Activated CD4-positive, alpha-beta T cell treated with anti-CD3 and anti-CD28 coated beads, Interleukin-2, amount 50 U/mL, for 48 hours (primary cell): ENCODE measurements at regions not wholly inside any gene's neighbourhood (a gene's known extent, or its start where the extent isn't known, plus 50 kb on each side); places are given as distances from the start of the nearest gene placed in this dataset.

Experiments
- DNase-seq, 2 experiments: peaks; one replicate each; pipeline ENCODE4 v3.0.0-alpha.2; 2020

DNA sequence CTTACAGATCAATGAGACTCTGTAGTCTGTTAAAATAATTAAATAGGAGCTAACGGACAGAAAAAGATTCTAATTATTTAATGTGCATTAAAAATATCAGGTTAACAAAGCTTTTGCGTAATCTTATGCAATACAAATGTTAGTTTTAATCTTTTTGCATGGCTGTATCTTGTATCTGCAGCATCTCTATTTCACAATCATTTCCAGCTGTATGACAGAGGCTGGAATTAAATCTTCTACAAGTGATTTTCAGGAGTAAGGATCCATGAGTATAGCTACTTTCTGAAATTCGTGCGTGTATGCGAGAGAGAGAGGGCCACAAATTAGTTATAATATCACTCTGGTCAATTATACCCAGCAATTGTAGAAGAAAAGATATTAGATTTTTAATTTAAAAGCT, 1446.8 kb downstream of the NCAM2 start:
- DNase-seq: no peak

DNA sequence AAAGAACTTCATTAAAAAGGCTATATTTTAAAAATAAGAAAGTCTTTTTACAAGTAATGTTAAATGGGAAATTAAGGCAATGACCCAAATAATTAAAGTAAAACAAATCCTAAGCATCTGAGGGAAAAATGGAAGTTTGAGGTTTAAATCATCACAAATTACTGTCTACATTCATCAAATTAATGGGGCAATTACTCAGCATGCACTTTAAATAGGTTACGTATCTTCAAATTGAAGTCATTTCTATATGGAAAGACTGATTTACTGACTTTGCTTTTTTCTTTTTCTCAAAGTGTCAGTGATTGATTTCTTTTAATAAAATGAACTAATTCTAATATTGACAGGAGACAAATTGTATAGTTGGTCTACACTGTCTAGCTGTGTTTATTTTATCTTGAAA, 1452.3 kb downstream of the NCAM2 start:
- no peak for DNase-seq

DNA sequence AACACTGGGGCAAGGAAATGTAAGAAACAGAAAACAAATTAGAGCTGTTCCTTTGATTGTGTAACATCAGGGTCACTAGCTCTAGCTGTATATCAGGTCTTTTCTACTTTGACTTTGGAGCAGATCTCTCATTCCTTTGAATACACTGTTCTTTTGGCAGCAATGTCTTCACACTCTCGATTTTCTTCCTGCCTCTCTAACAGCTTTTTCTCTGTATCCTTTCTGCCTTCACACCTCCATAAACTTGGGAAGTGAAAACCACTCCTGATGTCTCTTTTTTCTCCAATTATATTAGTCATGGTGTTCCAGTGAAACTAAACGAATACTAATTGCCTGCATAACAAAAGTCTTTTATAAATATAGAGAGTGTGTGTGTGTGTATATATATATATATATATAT, 1458.0 kb downstream of the NCAM2 start:
- DNase-seq: no peak

DNA sequence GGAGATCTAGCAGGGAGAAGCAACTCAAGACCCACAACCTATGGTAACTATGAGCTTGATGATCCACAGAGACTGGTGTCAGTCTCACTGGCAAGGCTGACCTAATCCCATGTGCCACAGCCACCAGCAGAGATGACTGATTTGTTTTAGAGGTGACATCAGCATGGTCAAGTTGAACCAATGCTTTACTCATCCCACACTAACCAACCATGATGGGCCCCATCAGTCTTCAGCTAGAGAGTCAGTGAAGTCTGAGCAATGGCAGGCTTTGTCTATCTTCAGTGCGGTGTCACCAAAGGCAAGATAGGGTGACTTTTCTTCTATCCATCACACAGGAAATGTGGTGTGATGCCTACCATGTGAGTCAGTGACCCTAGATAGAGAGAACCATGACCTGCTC, 1470.7 kb downstream of the NCAM2 start:
- DNase-seq: no peak

DNA sequence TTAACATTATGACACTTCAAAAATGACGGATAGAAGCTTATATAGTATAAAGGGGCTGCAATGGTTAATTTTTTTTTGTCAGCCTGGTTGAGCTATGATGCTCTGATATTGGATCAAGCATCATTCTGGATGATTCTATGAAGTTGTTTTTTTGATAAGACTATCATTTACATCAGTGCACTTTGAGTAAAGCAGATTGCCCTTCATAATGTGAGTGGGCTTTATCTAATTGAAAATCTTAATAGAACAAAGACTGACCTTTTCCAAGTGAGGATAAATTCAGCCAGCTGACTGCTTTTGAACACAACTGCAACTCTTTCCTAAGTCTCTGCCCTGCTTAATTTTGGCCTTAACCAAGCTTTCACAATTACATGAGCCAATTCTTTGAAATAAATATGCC, 1476.2 kb downstream of the NCAM2 start:
- DNase-seq: no peak

DNA sequence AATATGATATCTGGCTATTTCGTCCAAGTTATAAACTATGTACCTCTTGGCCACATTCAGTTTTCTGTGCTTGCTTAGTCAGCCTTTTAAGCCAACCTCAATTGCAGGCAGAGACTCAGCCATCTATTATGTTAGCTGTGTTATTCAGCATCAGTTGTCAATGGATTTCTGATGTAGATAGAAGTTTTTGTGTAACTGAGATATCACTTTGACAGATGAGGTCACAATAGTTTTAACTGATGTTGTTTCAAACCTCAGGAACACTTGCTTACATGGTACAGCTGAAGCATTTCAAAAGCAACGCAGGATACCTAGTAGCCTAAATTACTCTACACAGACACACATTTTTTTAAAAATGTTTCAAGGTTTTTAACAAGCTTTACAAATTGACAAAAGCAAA, 1478.0 kb downstream of the NCAM2 start:
- DNase-seq: no peak

DNA sequence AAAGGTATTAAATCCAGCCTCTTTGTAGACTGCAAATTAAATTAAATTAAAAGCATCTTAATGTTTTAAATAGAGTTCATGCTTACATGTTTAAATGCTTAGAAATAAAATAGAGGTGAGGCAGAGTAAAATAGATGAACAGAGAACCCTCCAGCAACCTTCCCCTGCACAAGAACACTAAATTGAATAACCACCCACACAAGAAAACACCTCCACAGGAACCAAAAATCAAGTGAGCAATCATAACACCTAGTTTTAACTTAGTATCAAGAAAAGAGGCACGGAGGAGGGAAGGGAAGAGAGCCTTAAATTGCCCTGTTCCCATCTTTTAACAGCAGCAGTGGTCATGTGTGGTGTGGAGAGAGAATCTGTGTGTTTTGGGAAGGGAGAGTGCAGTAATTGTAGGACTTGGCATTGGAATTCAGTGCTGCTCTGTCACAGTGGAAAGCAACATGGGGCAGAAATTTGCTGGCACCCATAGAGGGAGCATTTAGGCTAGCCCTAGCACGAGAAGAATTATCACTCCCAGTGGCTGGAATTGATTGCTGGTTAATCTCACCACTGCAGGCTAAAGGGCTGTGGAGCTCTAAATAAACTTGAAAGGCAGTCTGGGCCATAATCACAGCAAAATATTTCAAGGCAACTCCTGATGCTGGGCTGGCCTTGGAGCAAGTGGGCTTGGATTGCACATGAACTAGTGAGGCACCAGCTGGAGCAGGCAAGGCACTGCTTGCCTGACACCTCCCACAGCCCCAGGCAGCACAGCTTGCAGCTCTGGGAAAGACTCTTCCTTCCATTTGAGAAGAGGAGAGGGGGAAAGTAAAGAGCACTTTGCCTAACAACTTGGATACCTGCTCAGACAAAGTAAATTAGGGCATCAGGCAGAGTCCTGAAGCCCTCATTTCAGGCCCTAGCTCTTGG, 1478.8 kb downstream of the NCAM2 start:
- no peak for DNase-seq

DNA sequence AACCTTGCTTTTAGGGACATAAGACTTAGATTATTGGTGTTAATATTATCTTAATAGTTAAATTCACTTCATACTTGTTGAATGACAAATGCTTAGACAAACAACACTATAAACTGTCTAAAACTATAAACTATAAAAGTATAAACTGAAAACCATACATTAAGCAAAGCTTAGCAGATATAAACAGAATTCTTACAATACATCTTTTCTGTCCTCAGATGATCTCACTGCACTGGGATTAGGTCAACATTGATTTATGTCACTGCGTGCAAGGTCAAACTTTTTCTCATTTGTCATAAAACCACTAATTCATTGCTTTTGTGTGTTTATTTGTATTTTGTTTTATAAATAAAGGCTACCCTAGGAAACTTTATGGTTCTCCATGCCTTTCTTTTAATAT, 1491.8 kb downstream of the NCAM2 start:
- DNase-seq: no peak

DNA sequence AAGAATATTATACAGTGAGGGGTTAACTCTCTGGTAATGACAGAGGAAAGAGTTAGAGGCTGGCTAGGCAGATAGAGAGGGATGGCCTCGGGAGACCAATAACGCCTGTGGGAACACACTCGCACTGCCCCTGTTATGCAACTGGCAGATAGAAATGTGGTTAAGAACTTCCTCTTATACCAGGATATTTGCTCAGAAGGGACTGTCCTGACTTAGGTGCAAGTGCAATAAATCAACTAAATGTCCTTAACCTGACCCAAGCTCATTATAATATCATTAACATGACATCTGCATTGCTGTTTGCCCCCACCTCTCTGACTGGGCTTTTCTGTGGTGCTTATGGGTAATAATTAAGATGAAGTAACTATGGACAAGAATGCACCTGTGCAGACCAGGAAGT, 1518.0 kb downstream of the NCAM2 start:
- DNase-seq: no peak

DNA sequence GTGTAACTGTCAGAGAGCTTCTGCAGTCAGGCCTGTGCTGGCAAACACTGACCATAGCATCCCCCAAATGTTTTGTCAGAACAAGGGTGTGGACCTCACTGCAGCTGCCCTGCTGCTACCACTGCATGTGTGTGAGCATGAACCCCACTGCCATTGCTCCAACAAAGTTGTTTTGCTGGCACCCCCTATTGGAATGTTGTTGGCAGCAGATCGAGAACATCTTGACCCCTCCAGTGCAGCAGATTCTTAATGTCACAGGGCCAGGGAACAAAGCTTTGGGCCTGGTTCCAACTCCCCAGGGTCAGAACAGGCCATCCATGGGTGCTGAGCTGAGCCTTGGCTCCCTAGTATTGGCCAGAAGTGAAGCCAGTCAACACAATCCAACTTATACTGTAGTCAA, 1537.4 kb downstream of the NCAM2 start:
- DNase-seq: no peak

DNA sequence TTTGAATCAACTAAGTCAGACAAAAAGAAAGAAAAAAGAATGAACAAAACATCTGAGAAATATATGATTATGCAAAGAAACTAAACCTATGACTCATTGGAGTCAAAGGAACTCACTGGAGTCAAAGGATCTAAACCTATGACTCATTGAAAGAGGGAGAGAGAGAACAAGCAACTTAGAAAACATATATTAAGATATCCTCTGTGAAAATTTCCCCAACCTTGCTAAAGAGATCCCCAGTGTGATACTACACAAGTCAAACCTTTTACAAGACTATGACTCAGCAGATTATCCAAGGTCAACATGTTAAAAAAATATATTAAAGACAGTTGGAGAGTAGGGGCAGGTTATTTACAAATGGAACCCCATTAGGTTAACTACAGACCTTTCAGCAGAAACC, 1538.3 kb downstream of the NCAM2 start:
- no peak for DNase-seq

DNA sequence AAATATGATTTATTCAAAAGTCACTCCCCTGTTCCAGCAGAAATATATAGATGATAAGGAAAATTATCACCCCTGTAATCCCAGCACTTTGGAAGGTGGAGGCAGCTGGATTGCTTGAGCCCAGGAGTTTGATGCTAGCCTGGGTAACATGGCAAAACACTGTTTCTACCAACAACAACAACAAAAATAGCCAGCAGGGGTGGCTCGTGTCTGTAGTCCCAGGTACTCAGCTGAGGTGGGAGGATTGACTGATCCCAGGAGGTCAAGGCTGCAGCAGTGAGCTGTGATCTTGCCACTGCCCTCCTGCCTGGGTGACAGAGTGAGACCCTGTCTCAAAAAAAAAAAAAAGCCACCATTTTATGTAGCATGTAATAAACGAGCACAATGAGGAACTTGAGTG, 1546.5 kb downstream of the NCAM2 start:
- DNase-seq: no peak

DNA sequence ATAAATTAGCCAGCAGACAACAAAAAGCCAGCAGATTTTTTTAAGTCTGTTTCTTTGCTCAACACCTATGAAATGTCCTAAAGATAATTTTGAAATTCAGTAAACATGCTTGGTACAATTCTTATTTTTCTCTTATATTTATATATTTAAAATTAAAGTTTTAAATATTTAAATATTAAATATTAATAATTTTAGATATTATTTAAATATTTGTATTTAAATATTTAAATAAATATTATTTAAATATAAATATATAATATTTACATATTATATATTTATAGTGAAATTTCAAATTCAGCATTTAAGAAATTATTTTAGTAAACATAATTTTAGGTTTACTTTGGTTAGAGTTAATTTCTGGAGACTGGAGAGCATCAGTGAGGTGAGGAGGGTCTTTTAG, 1554.2 kb downstream of the NCAM2 start:
- no peak for DNase-seq

DNA sequence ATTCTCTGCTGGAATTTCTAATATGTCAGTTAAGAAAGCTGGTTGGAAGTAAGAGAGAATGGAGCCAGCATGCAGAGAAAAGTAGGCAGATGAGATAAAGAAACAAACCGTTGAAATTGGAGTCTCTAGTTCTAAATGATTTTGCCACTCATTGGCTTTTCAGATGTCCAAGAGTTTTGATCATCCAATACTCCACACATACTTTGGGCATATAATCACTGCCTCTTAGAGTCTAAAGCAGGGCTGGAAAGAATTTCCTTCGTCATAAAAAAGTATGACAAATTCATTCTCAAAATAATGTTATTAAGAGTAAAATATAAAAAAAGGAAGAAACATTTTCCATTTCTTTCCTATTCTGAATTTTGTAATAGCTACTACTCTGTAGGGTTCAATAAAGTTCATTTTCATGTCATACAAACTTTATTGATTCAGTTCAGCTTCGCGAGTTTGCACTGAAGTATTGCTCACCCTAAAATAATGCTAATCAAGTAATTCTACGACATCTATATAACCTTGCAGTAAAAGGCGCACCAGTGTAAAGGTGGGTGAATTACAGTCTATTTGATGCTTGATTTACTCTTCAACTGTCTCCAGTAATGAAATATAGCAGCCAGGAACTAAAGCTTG, 1556.6 kb downstream of the NCAM2 start:
- no peak for DNase-seq

DNA sequence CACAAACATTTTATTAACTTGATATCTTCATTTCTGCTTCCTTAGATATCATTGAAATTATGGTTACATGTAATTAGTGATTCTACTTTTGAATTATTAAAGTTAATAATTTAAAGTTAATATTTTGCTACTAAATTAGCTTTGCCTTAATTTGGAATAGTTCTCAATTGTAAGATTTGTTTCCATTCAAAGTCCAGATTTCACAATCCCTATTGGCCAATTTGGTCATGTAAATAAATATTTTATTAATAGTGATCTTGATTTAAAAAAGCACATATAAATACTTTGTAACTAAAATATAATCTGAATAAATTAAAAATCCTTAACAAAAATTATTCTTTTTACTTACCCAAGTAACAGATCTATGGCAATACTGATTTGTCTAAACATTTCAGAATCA, 1558.6 kb downstream of the NCAM2 start:
- no peak for DNase-seq

DNA sequence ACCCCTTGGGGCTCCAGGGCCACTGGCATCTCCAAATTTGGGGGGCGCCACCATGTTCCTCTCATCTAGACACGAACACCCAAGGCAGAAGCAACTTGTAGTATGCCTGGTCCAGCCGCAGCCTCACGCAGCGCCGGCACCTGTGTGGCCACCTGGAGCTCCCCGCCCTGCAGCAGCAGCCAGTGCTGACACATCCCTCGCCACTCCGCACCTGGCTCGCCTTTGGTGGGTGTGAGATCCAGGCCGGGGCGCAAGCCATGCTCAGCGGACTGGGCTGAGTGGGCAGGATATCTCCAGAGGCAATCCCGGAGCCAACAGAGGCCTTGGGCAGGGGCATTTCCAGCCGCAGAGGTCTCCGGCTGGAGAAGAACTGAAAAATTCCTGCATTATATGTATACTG, 1563.7 kb downstream of the NCAM2 start:
- DNase-seq: no peak

DNA sequence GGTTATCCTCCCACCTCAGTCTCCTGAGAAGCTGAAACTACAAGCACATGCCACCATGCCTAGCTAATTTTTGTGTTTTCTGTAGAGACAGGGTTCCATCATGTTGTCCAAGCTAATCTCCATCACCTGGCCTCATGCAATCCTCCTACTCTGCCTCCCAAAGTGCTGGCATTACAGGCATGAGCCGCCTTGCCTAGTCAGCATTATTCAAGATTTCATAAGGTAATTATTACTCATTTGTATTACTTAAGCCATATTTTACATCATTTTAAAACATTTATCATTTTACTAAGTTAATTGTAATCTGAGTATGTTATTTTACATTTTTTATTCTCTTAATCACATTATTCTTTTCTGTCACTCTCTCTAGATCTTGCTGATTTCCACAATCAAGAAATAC, 1575.6 kb downstream of the NCAM2 start:
- DNase-seq: no peak

DNA sequence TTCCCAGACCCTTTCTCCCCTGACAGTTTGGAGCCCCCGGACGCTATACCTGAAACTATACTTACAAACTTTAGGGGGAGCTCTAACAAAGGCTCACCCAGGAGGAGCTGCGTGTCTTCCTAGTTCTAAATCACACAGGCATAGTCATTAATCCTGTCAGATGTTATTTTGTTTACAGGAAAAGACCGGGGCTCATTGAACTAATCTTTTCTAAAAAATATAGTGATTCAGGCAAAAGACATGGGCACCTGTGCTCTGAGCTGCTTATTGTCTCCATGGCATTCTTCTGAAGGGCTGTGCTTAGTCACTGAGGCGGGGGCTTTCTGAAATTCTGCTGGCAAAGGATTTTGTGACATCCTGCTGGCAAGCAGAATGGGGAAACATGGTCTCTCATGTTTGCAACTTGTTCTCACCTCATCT, 1577.0 kb downstream of the NCAM2 start:
- no peak for DNase-seq

DNA sequence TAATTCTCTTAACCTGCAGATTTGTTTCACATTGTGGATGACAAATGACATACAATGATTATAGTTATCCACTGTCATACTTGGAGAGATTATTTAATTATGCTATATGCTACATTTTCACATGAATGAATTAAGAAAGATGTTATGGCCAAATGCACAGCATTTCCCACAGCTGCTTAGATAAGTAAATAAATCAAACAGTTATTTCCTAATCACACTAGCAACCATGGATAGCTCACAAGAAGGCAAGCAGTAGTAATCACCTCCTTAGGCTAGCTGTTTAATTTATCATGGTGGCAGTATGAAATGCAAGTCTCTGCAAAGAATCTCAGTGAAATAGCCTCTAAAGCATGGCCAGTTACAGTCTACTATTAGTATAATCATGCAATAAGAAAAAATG, 1581.5 kb downstream of the NCAM2 start:
- no peak for DNase-seq

DNA sequence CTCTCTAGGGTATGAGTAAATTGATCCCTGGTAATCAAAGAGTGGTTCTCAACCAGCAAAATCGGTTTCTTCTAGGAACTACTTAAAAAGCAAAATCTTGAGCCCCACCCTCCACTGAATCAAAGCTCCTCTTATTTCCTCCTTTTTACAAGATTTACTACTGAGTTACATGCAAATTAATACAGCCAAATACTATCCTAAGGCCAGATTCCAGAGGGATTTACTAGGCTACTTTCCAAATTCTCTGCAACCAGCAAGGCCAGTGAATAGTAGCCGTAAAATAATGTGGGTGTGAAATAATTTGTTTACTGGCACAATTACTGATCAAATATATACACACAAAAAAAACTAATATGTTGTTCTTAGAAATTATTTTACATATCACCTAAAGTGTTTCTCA, 1583.8 kb downstream of the NCAM2 start:
- DNase-seq: no peak

DNA sequence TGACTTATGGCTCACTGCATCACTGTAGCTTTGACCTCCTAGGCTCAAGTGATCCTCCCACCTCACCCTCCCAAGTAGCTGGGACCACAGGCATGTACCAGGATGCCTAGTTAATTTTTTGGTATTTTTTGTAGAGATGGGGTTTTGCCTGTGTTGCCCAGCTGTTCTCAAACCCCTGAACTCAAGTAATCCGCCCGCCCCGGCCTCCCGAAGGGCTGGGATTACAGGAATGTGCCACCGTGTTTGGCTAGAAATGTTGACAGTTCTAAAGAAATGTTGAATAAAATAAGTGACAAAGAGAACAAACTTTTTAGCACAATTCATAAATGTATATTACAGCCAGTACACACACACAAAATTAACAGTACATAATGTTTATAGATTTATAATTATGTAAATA, 1586.1 kb downstream of the NCAM2 start:
- DNase-seq: no peak

DNA sequence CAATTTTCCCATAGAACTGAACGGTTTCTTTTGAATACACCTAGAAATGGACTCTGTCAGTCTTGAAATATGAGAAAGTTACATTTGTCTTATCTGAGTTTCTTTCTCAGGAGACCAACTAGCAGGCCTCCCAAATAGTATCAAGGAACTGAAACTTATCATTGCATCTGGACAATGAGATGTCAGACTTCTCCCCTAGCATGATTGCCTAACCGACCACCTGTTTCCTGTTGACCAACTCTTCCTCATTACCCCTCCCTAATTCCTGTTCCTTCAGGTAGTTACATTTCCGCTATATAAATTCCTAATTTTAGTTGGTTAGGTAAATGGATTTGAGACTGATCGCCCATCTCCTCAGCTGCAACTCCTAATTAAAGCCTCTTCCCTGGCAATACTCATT, 1587.3 kb downstream of the NCAM2 start:
- no peak for DNase-seq

DNA sequence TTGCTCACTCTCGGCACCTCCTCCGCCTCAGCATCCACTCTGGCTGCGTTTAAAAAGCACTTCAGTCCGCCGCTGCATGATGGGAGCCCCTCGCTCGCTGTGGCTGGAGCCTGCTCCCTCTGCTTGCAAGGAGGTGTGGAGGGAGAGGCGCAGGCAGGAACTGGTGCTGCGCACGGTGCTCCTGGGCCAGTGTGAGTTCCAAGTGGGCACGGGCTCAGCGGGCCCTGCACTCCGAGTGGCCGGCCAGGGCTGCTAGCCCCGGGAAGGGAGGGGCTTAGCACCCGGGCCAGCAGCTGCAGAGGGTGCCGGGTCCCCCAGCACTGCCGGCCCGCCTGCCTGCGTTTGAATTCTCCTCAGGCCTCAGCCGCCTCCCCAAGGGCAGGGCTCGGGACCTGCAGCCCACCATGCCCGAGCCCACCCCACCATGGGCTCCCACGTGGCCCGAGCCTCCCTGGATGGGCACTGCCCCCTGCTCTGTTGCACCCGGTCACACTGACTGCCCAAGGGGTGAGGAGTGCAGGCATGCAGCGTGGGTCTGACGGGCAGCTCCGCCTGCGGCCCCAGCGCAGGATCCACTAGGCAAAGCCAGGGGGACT, 1599.5 kb downstream of the NCAM2 start:
- DNase-seq: no peak

DNA sequence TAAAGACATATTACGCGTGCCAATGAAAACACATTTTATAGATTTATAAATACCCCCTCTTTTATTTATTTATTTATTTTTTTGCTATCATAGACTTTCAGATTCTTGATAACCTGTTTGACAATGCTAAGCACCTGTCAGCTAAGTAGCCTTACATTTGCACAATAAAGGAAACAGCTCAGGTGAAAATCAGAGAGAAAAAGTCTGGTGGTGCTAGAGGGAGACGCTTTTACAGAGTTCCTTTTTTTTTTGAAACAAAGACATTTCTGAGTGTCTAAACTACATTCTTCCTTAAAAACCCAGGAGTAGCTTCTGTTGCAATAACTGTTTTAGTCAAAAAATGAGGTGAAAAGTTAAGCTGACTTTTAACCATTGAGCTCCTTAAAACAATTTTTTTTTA, 1611.6 kb downstream of the NCAM2 start:
- no peak for DNase-seq
